PC-9 (cell line): ENCODE measurements at regions not wholly inside any gene's neighbourhood (a gene's known extent, or its start where the extent isn't known, plus 50 kb on each side); places are given as distances from the start of the nearest gene placed in this dataset.

ENCODE experiments used
- EZH2 ChIP-seq: fragments of 200-600 bp; sonication (generic); IDR thresholded peaks from 2 replicates; pipeline ENCODE4 v1.8.0; 2017; ENCODE audit warnings: antibody characterized with exemption, low read depth
- TF ChIP-seq, protein P1 (sequence below): fragments of 200-600 bp; sonication (generic); conservative IDR thresholded peaks from 2 replicates; pipeline ENCODE4 v1.6.1; 2017; ENCODE audit warnings: mixed run types, antibody characterized with exemption, mild to moderate bottlenecking, moderate library complexity

- TF ChIP-seq, protein P1, sequence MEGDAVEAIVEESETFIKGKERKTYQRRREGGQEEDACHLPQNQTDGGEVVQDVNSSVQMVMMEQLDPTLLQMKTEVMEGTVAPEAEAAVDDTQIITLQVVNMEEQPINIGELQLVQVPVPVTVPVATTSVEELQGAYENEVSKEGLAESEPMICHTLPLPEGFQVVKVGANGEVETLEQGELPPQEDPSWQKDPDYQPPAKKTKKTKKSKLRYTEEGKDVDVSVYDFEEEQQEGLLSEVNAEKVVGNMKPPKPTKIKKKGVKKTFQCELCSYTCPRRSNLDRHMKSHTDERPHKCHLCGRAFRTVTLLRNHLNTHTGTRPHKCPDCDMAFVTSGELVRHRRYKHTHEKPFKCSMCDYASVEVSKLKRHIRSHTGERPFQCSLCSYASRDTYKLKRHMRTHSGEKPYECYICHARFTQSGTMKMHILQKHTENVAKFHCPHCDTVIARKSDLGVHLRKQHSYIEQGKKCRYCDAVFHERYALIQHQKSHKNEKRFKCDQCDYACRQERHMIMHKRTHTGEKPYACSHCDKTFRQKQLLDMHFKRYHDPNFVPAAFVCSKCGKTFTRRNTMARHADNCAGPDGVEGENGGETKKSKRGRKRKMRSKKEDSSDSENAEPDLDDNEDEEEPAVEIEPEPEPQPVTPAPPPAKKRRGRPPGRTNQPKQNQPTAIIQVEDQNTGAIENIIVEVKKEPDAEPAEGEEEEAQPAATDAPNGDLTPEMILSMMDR = no peak
- TF ChIP-seq EZH2 = no peak
Measured at GRCh38 chr2:204437815-204438756, 107.2 kb upstream of the PARD3B start.
